ENCODE measurements at regions not wholly inside any gene's neighbourhood (a gene's known extent, or its start where the extent isn't known, plus 50 kb on each side); places are given as distances from the start of the nearest gene placed in this dataset.

DNA sequence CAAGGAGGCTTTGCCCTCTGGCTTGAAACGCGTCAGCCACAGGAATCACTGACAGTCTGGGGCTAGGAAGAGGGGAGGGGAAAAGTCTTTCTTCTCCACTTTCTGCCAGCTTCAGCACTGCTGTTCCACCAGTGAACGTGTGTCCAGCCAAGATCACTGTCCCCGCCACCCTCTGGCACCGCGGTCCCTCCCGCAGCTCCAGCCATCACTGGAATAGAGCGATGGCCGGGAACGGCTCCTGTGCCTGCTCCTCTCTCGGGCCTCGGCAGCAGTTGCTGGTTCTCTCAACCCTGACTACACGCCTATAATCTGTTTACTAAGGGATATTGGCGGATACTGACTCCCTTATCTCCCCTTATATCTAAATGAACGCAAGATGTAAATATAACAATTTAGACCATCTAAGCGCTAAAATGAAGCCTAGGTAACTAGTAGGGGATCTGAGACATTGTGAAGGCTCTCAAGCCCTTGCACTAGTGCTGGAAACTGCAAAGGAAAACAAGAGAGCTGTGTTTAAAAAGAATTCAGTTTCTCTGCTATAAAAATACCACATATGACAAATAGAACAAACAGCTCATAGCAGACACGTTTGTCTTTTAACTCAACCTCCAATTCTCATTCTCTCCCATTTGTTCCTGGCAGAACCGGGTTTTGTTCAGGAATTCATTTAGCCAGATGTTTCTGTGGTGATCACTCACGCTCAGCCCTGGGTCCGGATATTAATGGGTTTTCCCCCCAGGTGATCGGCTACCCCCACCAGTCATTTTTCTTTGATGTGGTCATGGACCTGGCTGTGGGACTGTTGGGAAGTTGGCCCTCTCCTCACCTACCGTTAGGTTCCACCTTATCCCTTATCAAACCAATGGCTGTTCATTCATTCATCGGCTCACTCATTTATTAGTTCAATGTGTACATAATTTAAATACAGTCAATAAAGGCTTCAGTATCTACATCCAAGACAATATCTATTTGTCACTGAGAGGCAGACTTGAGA, 149.8 kb downstream of the MED10 start:
- DNase-seq, result no peak

DNA sequence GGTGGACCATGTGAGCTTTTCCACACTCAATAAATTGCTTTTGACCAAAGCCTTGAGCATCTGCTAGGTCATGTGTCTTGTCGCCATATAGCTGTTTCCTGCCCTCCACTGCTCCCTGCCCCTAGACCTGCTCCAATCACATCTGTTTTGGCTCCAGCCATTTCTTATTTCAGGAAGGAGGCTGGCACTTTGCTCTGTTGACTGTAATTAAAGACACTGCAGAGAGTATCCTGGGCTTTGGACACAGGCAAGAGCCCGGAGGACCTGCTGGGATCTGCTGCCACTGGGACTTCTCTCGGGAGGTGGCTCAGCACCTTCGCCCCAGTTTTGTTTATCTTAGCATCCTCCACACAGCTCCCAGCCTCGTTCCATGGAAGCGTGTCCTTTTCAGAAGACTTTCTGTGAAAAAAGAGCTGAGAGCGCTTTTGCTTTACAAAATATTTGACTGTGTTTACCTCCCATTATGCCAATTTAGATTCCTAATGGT, 153.2 kb downstream of the MED10 start:
- DNase-seq, result no peak

DNA sequence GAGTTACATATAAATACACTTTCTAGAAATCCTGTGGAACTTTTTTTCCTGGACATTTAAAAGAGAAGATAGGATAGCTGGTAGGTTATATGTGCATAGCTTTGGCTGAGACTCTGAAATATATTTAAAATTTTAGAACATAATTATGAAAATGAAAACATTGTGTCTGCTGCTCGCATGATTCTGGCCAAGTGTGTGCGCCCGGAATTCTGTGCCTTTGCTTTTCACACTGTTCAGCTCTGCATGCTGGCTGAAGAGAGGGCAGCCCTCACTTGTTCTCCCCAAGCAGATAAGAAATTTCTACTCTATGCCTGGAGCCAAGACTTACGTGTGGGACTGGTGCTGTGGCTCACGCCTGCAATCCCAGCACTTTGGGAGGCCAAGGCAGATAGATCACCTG, 153.9 kb downstream of the MED10 start:
- no peak for DNase-seq

DNA sequence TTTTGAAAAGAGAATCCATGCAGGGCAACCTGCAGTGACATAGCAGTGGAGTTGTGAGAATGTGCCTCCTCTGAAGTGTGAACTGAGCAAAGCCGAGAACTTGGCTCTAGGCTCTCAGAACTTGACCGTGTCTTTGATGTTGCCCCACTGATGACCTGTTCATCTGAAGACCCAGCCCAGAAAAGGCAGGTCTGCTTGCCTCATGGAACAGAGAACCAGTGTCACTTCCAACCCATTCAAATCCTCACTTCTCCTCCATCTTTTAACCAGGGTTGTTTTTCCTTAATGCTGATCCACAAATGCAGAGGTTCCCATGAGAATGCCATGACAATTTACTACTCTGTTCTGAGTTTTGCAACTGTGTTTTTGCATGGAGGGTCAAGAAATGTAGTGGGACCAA, 155.4 kb downstream of the MED10 start:
- DNase-seq, result no peak

DNA sequence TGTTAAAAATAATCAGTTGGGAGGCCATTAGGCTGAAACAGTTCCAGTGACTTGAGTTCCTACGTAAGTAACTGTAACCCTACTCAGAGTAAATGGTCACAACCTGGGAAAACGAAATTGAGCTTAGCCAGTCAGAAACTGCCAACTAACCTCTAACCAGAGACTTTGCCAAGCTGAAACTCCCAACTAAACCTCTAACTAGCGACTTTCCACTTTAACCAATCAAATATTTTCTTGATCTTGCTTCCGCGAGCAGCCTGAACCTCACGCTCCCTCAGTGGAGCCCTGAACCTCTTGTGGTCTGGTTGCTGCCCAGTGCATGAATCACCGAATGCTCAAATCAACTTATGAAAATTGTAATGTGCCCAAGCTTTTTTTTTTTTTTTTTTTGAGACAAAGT, 156.2 kb downstream of the MED10 start:
- no peak for DNase-seq

DNA sequence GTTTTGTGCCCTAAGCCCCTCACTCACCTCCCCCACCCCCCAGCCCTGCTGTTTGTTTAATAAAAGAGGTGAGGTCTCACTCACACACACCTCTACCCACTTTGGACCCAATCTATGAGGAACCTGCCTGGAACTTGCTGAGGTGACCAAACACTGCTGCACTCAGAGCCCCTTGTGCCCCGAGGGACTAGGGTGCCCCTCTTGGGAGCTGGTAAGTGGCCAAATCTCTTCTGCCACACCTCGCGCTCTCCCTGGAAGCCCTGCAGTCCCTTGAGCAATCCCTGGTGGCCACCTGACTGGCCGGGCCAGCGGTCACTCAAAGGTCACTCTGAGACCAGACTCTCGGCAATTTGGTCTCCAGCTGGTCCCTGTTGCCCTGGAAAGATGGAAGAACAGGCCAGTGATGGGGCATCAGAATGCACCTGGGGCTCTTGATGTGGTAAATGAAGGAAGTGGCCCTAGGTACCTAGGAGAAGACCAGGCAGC, 157.2 kb downstream of the MED10 start:
- no peak for DNase-seq

DNA sequence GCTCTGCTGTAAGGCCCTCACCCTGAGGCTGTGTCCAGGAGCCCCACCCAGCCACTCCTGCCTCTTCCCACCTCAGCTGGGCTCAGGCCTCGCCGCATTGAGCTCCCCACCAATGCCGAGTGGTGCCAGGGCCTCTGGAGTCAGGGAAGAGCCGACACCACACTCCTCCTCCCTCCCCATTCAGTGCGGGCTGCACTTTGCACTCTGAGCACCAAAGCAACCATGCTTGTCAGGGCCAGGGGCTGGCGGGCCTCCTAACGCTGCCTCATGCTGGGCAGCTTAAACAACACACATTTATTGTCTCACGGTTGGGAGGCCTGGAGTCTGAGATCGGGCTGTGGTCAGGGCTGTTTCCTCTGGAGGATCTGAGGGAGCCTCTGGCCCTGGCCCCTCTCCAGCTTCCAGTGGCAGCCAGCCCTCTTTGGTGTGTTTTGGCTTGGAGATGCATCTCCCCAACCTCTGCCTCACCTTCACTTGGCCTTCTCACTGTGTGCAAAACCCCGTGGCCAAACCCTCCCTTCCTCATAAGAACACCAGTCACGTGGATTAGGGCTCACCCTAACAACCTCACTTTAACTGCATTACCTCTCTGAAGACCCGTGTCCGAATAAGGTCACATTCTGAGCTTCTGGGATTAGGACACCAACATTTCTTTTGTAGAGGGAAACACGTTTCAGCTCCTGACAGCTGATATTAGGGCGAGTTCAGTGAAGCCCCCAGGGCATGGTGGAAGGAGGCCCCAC, 157.8 kb downstream of the MED10 start:
- DNase-seq, result no peak

DNA sequence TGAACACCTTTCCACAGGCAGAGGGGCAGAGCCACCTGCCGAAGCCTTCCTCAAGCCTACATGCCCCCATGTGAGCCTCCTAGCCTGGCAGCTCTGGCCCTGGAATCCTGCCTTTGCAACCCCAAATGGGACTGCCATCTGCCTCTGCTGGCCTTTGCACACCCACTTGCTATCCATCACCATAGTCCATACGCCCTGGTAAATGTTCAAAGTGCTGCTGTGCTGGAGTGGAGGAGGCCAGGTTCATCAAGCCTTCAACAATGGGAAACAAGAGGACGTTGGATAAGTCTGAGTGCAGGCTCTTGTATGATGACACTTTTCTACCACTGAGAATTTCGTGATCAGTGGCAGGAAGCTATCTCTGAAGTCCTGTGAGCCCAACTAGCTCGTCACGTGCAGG, 159.8 kb downstream of the MED10 start:
- DNase-seq, result no peak

DNA sequence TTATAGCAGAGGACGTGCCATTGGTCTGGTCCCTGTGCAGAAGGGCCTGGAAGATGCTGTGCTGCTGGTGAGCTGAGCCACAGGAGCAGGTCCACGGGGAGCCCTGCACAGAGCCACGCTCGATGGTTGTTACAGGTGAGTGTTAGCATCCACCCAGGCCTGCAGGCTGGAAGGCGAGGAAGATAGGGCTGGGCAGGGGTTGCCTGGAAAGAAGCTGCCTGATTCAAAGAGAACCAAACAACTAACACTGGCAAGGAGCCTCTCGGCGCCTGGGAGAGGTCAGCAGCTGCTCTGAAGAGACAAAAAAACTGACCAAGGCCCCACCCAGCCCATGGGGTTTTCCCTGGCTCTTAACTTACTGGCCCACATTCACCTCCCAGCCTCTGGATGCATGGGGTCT, 160.2 kb downstream of the MED10 start:
- no peak for DNase-seq

DNA sequence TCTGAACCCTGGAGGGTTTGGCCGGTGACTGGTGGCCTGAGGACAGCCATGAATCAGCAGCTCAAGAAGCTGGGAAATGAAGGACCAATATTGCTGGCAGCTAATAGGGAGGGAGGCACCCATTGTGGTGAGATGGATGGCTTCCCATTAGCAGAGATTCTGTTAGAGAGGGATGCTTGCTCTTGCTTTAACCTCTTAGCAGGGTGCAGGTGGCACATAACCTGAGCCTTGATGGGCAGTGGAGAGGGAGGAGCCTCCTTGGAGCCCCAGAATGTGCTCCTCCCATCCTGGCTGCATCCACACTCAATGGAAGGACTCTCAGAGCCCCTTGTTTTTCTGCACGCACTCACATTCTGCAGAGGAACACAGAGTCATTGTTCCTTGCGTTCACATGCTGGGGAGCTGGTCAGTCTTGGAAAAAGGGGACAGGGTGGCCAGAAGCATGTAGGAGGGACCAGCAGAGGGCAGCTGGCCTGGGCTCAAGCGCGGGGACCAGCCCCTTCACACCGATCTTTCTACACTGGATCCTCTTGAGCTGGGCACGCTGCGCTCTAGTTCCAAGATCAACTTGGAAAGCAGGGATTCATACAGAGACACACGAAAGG, 161.8 kb downstream of the MED10 start:
- DNase-seq, result no peak

DNA sequence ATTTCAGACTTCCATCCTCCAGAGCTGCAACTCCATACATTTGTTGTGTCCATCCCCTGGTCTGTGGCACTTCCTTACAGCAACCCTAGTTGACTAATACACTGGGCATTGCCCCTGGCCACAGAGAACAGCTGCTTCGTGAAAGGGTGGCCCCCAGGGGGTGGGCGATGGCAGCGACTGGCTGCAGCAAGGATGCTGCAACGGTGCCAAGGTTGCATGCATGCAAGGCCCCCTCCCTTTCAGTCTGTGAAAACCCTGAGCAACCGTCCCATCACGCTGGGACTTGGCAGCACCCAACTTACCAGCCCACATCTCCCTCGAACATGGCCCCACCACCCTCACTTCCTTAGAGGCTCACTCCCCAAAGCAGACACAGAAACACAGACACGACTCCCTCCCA, 162.5 kb downstream of the MED10 start:
- no peak for DNase-seq

DNA sequence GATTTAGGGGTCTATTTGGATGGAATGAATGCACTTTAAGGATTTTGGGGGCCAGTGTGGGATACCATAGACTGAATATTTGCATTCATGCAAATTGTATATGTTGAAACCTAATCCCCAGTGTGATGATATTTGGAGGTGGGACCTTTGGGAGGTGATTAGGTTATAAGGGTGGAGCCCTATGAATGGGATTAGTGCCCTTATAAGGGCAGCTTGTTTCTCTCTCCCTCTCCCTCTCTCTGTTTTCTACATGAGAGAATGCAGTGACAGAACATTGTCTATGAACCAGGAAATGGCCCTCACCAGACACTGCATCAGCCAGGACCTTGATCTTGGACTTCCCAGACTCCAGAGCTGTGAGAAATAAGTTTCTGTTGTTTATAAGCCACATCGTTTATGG, 166.1 kb downstream of the MED10 start:
- no peak for DNase-seq

DNA sequence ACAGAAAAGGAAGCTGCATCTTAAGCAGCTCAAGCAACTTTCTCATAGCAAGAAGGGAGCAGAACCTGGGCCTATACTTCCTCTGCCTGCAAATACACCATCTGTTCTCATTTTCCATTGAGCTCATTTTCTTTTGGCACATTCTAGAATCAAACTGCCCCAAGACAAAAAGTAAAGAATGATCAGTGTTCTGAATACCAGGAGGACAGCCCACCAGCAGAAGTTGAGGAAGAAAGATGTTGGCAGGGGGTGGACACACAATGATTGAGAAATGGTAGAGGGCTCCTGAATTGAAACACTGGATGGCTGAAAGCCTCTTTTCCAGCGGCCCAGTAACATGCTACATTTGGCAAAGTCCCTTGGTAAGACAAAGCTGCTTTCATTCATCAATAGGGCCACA, 171.8 kb downstream of the MED10 start:
- DNase-seq, result no peak

DNA sequence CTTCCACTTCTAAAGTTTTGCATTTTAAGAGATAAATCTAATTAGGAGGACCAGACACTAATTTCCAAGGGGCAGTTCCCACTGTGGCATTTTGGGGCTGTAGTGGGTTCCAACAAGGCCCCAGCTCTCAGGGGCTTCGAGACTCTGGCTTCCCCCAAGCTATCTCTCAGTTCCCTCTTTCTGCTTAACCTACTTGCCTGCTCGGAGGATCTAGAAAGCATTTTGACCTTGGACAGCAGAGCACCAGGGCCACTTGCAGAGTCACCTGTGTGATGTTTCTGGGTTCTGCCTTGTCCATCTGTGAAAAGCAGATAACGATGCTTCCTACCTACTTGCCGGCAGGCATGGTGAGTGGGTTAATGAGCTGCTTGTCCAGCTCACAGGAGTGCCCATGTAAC, 175.4 kb downstream of the MED10 start:
- DNase-seq, result no peak

DNA sequence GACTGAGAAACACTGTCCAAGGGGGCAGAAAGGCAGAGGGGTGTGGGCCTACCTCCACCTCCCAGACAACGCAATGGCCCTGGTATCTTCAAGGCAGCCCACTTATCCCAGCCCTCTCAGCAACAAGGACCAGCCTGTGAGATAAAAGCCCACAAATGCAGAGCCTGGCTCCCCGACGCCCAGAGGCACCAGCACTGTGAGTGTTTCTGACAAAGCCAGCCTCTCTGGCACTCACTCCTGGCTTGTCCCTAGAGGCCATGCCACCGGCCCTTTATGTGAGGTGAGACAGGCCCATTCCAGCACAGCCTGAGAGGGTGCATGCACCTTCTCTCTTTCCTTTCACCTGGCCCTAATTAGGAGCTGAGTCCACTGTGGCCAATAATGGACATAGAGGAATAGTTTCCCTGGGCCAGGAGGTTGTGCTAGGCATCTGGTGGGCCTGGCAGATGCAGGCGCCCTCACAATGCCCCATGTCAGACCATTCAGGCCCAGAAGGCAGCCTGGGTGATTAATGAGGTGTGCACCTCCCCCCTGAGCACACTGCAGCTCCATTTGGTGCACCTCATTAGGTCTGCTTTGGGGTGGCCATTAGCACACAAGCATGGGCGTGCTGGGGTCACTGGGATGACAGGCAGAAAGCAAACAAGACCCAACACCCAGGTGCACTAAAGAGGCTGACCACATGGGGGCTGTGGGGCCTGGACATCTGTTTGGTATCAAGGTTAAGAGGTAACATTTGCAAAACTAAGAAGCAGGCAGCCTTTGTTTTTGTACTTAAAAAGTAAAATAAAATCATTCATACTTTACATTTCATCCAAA, 176.0 kb downstream of the MED10 start:
- no peak for DNase-seq

DNA sequence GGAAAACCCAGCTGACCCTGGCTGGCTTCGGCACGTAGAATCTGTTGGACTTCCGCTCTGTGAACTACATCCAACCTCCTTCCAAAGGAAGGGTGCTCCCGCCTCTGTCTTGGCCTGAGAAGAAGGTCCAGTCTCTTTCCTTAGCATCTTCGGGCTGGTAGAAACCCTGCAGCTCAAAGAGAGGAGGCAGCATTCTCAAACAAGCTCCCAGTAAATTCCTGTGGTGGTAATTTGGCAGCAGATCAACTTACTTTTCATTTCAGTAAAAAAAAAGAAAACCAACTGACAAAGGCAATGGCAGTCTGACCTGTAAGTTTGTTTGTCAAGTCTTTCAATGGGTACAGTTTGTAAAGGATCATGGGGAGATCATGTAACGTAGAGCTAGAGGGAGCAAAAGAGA, 176.7 kb downstream of the MED10 start:
- DNase-seq, result no peak

DNA sequence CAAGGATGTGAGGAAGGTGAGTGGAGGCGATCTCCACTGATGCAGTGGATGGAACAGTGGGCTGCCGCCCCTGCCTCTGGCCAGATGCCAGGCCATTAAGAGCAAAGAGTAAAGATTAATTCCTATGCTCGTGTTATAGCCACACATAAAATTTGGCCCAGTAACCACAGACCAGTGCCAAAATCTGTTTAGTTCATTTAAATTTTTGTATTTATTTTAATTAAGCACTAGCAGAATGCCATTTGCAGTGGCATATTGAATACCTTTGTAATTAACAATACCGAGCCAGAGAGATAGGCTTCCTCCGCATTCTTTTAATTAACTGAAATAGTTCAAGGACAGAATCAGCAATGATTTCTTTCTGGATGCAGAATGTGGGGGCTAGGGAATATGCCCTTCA, 179.8 kb downstream of the MED10 start:
- DNase-seq, result no peak

DNA sequence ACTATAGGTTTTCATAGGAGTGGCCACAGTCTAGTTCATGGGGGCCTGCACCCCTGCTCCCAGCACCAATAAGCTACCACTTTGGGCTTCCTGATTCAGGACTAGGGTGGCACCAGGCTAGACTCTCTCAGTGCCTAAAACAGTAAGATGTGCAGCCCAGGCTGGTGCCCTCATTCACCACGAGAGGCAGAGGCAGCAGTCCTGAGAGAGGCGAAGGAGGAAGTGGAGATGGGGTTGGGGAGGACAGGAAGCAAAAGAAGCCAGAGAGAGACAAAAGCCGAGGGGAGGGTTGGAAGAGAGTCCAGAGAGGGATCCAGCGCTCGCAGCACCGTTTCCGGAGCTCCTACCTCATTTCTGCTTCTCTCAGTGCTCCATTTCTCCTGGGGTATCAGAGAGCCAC, 180.9 kb downstream of the MED10 start:
- no peak for DNase-seq

DNA sequence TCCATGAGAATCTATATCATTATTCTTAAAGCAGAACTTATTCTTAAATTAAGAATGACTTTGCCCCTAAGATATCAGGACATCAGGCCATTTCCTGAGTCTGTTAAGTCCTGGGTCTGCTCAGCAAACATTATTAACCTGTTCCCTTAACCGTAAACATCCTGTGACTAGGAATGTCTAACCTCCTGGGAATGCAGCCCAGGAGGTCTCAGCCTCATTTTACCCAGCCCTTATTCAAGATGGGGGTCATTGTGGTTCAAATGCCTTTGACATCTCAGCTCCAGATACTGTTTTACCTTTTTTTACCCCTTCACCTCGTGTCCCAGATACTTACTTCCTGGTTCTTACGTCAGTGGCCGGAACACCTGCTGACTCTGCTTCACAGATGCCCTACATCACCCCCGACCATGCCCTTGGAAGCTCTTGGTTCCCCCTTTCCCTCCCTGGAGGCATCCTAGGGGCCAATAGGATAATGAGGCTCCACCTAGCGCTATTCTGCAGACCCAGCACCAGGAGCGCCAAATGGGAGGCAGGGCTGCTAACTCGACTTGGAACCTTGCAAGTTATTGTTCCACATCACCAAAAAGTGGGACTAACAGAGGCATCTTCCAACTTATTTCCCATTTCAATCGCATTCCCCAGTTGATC, 182.5 kb downstream of the MED10 start:
- no peak for DNase-seq

DNA sequence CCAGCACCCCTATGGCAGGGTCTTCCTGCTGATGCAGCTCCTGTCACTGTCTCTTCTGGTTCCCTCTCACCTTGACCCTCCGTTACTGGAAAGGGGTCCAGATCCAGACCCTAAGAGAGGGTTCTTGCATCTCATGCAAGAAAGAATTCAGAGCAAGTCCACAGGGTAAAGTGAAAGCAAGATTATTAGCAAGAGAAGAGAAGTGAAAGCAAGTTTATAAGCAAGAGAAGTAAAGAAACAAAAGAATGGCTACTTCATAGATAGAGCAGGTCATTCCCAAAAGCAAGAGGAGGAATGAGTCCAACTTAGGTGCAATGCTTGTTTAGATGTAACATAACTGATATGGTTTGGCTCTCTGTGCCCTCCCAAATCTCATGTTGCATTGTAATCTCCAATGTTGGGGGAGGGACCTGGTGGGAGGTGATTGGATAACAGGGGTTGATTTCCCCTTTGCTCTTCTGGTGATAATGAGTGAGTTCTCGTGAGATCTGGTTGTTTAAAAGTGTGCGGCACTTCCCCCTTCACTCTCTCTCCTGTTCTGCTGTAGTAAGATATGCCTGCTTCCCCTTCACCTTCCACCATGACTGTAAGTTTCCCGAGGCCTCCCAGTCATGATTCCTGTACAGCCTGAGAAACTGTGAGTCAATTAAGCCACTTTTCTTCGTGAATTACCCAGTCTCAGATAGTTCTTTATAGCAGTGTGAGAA, 183.3 kb downstream of the MED10 start:
- DNase-seq, result no peak

DNA sequence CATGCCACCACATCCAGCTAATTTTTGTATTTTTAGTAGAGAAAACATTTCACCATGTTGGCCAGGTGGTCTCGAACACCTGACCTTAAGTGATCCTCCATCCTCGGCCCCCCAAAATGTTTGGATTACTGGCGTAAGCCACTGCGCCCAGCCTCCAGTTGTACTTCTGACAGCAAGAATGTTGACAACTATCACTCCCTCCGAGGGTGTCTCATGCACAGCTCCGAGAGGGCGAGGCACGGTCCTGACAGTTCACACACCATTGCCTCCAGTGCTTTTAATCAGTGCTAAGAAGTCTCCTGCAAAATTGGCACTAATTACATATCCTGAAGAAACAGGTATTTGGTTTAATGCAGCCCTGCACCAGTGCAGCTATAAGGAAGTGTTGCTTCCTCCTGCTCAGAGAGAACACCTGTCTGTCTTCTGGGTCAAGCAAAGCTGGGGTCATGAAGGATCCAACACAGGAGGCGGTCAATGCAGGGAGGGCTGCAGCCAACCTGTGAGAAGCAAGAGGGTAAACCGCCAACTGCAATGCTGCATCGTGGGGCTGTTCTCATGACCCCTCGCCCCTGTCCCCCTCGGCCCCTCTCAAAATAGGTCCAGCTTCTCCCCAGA, 184.0 kb downstream of the MED10 start:
- no peak for DNase-seq
